Bronchial epithelial cell (primary cell): ENCODE measurements at regions not wholly inside any gene's neighbourhood (a gene's known extent, or its start where the extent isn't known, plus 50 kb on each side); places are given as distances from the start of the nearest gene placed in this dataset.

Experiments used
- DNase-seq: peaks from one replicate; pipeline ENCODE4 v3.0.0-alpha.2; 2010; ENCODE audit warnings: low read depth
- FAIRE-seq: peaks from 2 replicates; lab custom pipeline; 2011; peaks lifted over from hg19 to GRCh38; lab: Jason Lieb, UNC
- H3K27me3 ChIP-seq: 2 replicates; pipeline ENCODE4 v1.5.1; 2011; ENCODE audit warnings: low read length; ENCODE audit not compliant: control insufficient read depth, insufficient read depth
- H3K36me3 ChIP-seq: 2 replicates; pipeline ENCODE4 v1.5.1; 2011; ENCODE audit warnings: low read length; ENCODE audit not compliant: control insufficient read depth, insufficient read depth
- H3K4me3 ChIP-seq: 2 replicates; pipeline ENCODE4 v1.5.1; 2011; ENCODE audit warnings: mild to moderate bottlenecking, low read depth, low read length, control low read depth
- CTCF ChIP-seq: IDR thresholded peaks from 2 replicates; pipeline ENCODE4 v1.5.1; 2011; ENCODE audit warnings: mild to moderate bottlenecking, moderate library complexity, low read length, control low read depth, inconsistent platforms; ENCODE audit not compliant: insufficient read depth, severe bottlenecking

GRCh38 chr3:72248389-72248761, 463.4 kb upstream of the PROK2 start:
- no peak for TF ChIP-seq CTCF
- DNase-seq: no peak
- no peak for FAIRE-seq
- Histone ChIP-seq H3K27me3 (peaks cover 3% of the 10 kb centered on the region), H3K36me3 (no peaks in the 10 kb centered on the region), H3K4me3 (no peak overlapping the region)

- Histone ChIP-seq H3K4me3 (no peak overlapping the region), H3K36me3 (no peaks in the 10 kb centered on the region), H3K27me3 (peaks cover 3% of the 10 kb centered on the region)
- FAIRE-seq: no peak
- no peak for DNase-seq
- no peak for TF ChIP-seq CTCF
These were observed 462.9 kb upstream of the PROK2 start for GRCh38 chr3:72247645-72248388.

- Histone ChIP-seq H3K4me3 (no peak overlapping the region), H3K27me3 (peaks cover 3% of the 10 kb centered on the region), H3K36me3 (no peaks in the 10 kb centered on the region)
- no peak for TF ChIP-seq CTCF
- no peak for DNase-seq
- FAIRE-seq: peak; percentile 50
These were observed 462.2 kb upstream of the PROK2 start for GRCh38 chr3:72247126-72247525.

GRCh38 chr3:72246685-72247084, 461.7 kb upstream of the PROK2 start:
- DNase-seq: no peak
- no peak for FAIRE-seq
- no peaks in the 10 kb centered on the region for H3K36me3 ChIP-seq
- H3K4me3 ChIP-seq: no peak overlapping the region
- H3K27me3 ChIP-seq: peaks cover 3% of the 10 kb centered on the region
- TF ChIP-seq CTCF: no peak

GRCh38 chr3:72245183-72245811, 460.3 kb upstream of the PROK2 start:
- peak; percentile 47 for FAIRE-seq

More at GRCh38 chr3:72245183-72245811, 460.3 kb upstream of the PROK2 start:
- TF ChIP-seq CTCF: no peak
- Histone ChIP-seq H3K4me3 (no peak overlapping the region), H3K27me3 (peaks cover 3% of the 10 kb centered on the region), H3K36me3 (no peaks in the 10 kb centered on the region)
- no peak for DNase-seq
